Fibroblast of the conjunctiva (primary cell): ENCODE measurements at regions not wholly inside any gene's neighbourhood (a gene's known extent, or its start where the extent isn't known, plus 50 kb on each side); places are given as distances from the start of the nearest gene placed in this dataset.

Experiments used
- DNase-seq: peaks from one replicate; pipeline ENCODE4 v3.0.0-alpha.2; 2010; ENCODE audit warnings: low read depth

- DNase-seq = no peak
Observed at GRCh38 chr11:116078101-116078591, 573.9 kb upstream of the CADM1 start.

- no peak for DNase-seq
Observed at GRCh38 chr11:116077092-116077491, 572.9 kb upstream of the CADM1 start.

GRCh38 chr11:116073854-116074837, 569.9 kb upstream of the CADM1 start:
- DNase-seq = no peak

- no peak for DNase-seq
Observed at GRCh38 chr11:116072601-116073410, 568.6 kb upstream of the CADM1 start.

- no peak for DNase-seq
Observed at GRCh38 chr11:116072133-116072532, 567.9 kb upstream of the CADM1 start.

- no peak for DNase-seq
Observed at GRCh38 chr11:116071241-116071640, 567.0 kb upstream of the CADM1 start.

- DNase-seq = no peak
Observed at GRCh38 chr11:116070520-116070919, 566.3 kb upstream of the CADM1 start.

- DNase-seq = no peak
Observed at GRCh38 chr11:116066777-116067176, 562.6 kb upstream of the CADM1 start.

GRCh38 chr11:116065986-116066385, 561.8 kb upstream of the CADM1 start:
- DNase-seq = no peak

- no peak for DNase-seq
Observed at GRCh38 chr11:116065191-116065895, 561.1 kb upstream of the CADM1 start.

GRCh38 chr11:116062490-116063171, 558.4 kb upstream of the CADM1 start:
- DNase-seq = no peak

GRCh38 chr11:116062129-116062489, 557.9 kb upstream of the CADM1 start:
- DNase-seq = no peak

GRCh38 chr11:116061322-116061721, 557.1 kb upstream of the CADM1 start:
- DNase-seq = no peak

GRCh38 chr11:116059919-116060318, 555.7 kb upstream of the CADM1 start:
- DNase-seq = no peak

GRCh38 chr11:116057000-116057399, 552.8 kb upstream of the CADM1 start:
- DNase-seq = no peak

- no peak for DNase-seq
Observed at GRCh38 chr11:116055064-116055463, 550.8 kb upstream of the CADM1 start.

- DNase-seq = no peak
Observed at GRCh38 chr11:116053548-116053919, 549.3 kb upstream of the CADM1 start.

GRCh38 chr11:116052603-116053547, 548.7 kb upstream of the CADM1 start:
- no peak for DNase-seq

GRCh38 chr11:116051494-116051893, 547.3 kb upstream of the CADM1 start:
- no peak for DNase-seq

GRCh38 chr11:116049383-116049782, 545.2 kb upstream of the CADM1 start:
- no peak for DNase-seq

GRCh38 chr11:116046127-116046526, 541.9 kb upstream of the CADM1 start:
- no peak for DNase-seq
